H9 (cell line): ENCODE measurements at regions not wholly inside any gene's neighbourhood (a gene's known extent, or its start where the extent isn't known, plus 50 kb on each side); places are given as distances from the start of the nearest gene placed in this dataset.

Experiments
- DNase-seq: peaks from one replicate; pipeline ENCODE4 v3.0.0-alpha.2; 2017
- H2AFZ ChIP-seq: one replicate; pipeline ENCODE4 v1.6.1; 2013; ENCODE audit warnings: mild to moderate bottlenecking, low read length, control low read depth, moderate library complexity
- H2AK5ac ChIP-seq: 2 replicates; pipeline ENCODE4 v1.6.1; 2013; ENCODE audit warnings: low read length, control low read depth, mixed read lengths; ENCODE audit not compliant: insufficient read length
- H2BK120ac ChIP-seq: one replicate; pipeline ENCODE4 v1.6.1; 2013; ENCODE audit warnings: low read depth, mild to moderate bottlenecking, low read length, control low read depth, inconsistent platforms; ENCODE audit not compliant: poor library complexity, severe bottlenecking
- H2BK12ac ChIP-seq: 2 replicates; pipeline ENCODE4 v1.6.1; 2013; ENCODE audit warnings: low read length, control low read depth, mixed read lengths, low read depth; ENCODE audit not compliant: insufficient read length
- H2BK15ac ChIP-seq: 2 replicates; pipeline ENCODE4 v1.6.1; 2013; ENCODE audit warnings: low read depth, low read length, control low read depth
- H2BK20ac ChIP-seq: one replicate; pipeline ENCODE4 v1.6.1; 2013; ENCODE audit warnings: low read depth, mild to moderate bottlenecking, low read length, control low read depth, inconsistent platforms; ENCODE audit not compliant: poor library complexity, severe bottlenecking
- H2BK5ac ChIP-seq: 2 replicates; pipeline ENCODE4 v1.6.1; 2013; ENCODE audit warnings: low read length, control low read depth, mixed read lengths; ENCODE audit not compliant: insufficient read length
- H3K14ac ChIP-seq: 2 replicates; pipeline ENCODE4 v1.6.1; 2013; ENCODE audit warnings: low read length, control low read depth; ENCODE audit not compliant: insufficient read depth
- H3K18ac ChIP-seq: 2 replicates; pipeline ENCODE4 v1.6.1; 2013; ENCODE audit warnings: low read depth, mild to moderate bottlenecking, mixed read lengths, low read length, control low read depth; ENCODE audit not compliant: insufficient read length
- H3K23ac ChIP-seq: 2 replicates; pipeline ENCODE4 v1.6.1; 2013; ENCODE audit warnings: low read length, control low read depth, mixed read lengths, low read depth; ENCODE audit not compliant: insufficient read length
- H3K23me2 ChIP-seq: 2 replicates; pipeline ENCODE4 v1.6.1; 2013; ENCODE audit warnings: low read depth, mild to moderate bottlenecking, mixed read lengths, low read length, control low read depth; ENCODE audit not compliant: insufficient read length, poor library complexity, severe bottlenecking
- H3K27ac ChIP-seq: 2 replicates; pipeline ENCODE4 v1.5.1; 2013; ENCODE audit warnings: low read length, control low read depth, mixed read lengths, low read depth; ENCODE audit not compliant: insufficient read length
- H3K27me3 ChIP-seq: 2 replicates; pipeline ENCODE4 v1.6.1; 2013; ENCODE audit warnings: low read length, control low read depth, inconsistent platforms; ENCODE audit not compliant: insufficient read depth
- H3K4ac ChIP-seq: 2 replicates; pipeline ENCODE4 v1.6.1; 2013; ENCODE audit warnings: low read depth, mild to moderate bottlenecking, control low read depth, inconsistent platforms, low read length, moderate library complexity
- H3K4me1 ChIP-seq: 2 replicates; pipeline ENCODE4 v1.6.1; 2013; ENCODE audit warnings: low read length, control low read depth, inconsistent platforms; ENCODE audit not compliant: insufficient read depth
- H3K4me2 ChIP-seq: 2 replicates; pipeline ENCODE4 v1.6.1; 2013; ENCODE audit warnings: low read length, control low read depth, mixed read lengths; ENCODE audit not compliant: insufficient read length, insufficient read depth
- H3K56ac ChIP-seq: 2 replicates; pipeline ENCODE4 v1.6.1; 2013; ENCODE audit warnings: low read depth, mild to moderate bottlenecking, mixed read lengths, low read length, control low read depth; ENCODE audit not compliant: insufficient read length
- H3K79me1 ChIP-seq: 2 replicates; pipeline ENCODE4 v1.6.1; 2013; ENCODE audit warnings: low read depth, mild to moderate bottlenecking, moderate library complexity, low read length, control low read depth, inconsistent platforms; ENCODE audit not compliant: insufficient read depth, poor library complexity, severe bottlenecking
- H3K79me2 ChIP-seq: 2 replicates; pipeline ENCODE4 v1.6.1; 2013; ENCODE audit warnings: low read length, control low read depth, inconsistent platforms; ENCODE audit not compliant: insufficient read depth
- H3K9ac ChIP-seq: 2 replicates; pipeline ENCODE4 v1.6.1; 2013; ENCODE audit warnings: low read length, control low read depth, mixed read lengths; ENCODE audit not compliant: insufficient read length; ENCODE audit errors: extremely low read depth
- H3K9me3 ChIP-seq: one replicate; pipeline ENCODE4 v1.6.1; 2013; ENCODE audit warnings: low read depth, low read length, inconsistent platforms; ENCODE audit not compliant: control insufficient read depth
- H3T11ph ChIP-seq: one replicate; pipeline ENCODE4 v1.6.1; 2013; ENCODE audit warnings: mild to moderate bottlenecking, low read length, control low read depth, inconsistent platforms
- H4K20me1 ChIP-seq: one replicate; pipeline ENCODE4 v1.6.1; 2013; ENCODE audit not compliant: control insufficient read depth, insufficient read length, insufficient read depth
- H4K5ac ChIP-seq: 2 replicates; pipeline ENCODE4 v1.6.1; 2013; ENCODE audit warnings: low read depth, mild to moderate bottlenecking, mixed read lengths, low read length, control low read depth; ENCODE audit not compliant: insufficient read length
- H4K8ac ChIP-seq: replicated peaks from 2 replicates; pipeline ENCODE4 v1.6.1; 2013; ENCODE audit warnings: low read length, control low read depth, mixed read lengths, low read depth; ENCODE audit not compliant: insufficient read length
- H4K91ac ChIP-seq: 2 replicates; pipeline ENCODE4 v1.6.1; 2013; ENCODE audit warnings: low read depth, mild to moderate bottlenecking, moderate library complexity, mixed read lengths, low read length, control low read depth; ENCODE audit not compliant: insufficient read length
- H3K27ac Mint-ChIP-seq, 3 experiments: 2 replicates in 2 of 3; 3 replicates in 1 of 3; pipeline ENCODE4 v1.8.0; 2020 to 2021; ENCODE audit warnings: mixed read lengths in 3 of 3, mild to moderate bottlenecking in 1 of 3, moderate library complexity in 1 of 3
- H3K27me3 Mint-ChIP-seq: 2 replicates; pipeline ENCODE4 v1.8.0; 2021; ENCODE audit warnings: low read depth, mild to moderate bottlenecking, moderate library complexity, mixed read lengths
- H3K36me3 Mint-ChIP-seq, 3 experiments: 2 replicates in 2 of 3; 3 replicates in 1 of 3; pipeline ENCODE4 v1.8.0; 2020 to 2021; ENCODE audit warnings: low read depth in 3 of 3, mixed read lengths in 3 of 3; ENCODE audit not compliant: insufficient read depth in 1 of 3
- H3K4me1 Mint-ChIP-seq, 2 experiments: 2 replicates each; pipeline ENCODE4 v1.8.0; 2020; ENCODE audit warnings: mixed read lengths in 2 of 2
- H3K4me3 Mint-ChIP-seq, 2 experiments: 2 replicates in 1 of 2; 3 replicates in 1 of 2; pipeline ENCODE4 v1.8.0; 2020 to 2021; ENCODE audit warnings: mild to moderate bottlenecking in 2 of 2, mixed read lengths in 2 of 2, moderate library complexity in 1 of 2
- H3K9me3 Mint-ChIP-seq, 2 experiments: 2 replicates in 1 of 2; 3 replicates in 1 of 2; pipeline ENCODE4 v1.8.0; 2020; ENCODE audit warnings: mild to moderate bottlenecking in 2 of 2, mixed read lengths in 2 of 2, moderate library complexity in 1 of 2
- CTCF ChIP-seq: fragments of 200-600 bp; sonication (generic); conservative IDR thresholded peaks from 3 replicates; pipeline ENCODE4 v1.8.0; 2021; ENCODE audit warnings: antibody characterized with exemption, mild to moderate bottlenecking
- WGBS: extraction: QIAGEN DNeasy Blood & Tissue Kit; methylation state at CpG from one replicate; pipeline ENCODE4 v1.1.7; 2013; ENCODE audit warnings: missing lambda C conversion rate, low lambda C conversion rate, mixed read lengths; ENCODE audit not compliant: insufficient read length; ENCODE audit errors: extremely low coverage; 5-methylcytosine and 5-hydroxymethylcytosine counted together

- WGBS: no CpG with 5 or more reads among the region's 1 CpG
- Histone ChIP-seq H4K8ac (no peak overlapping the region), H4K5ac (no peak overlapping the region), H2BK5ac (no peak overlapping the region), H2AK5ac (no peak overlapping the region), H3T11ph (no peak overlapping the region), H3K23ac (no peak overlapping the region), H3K4me1 (no peaks in the 10 kb centered on the region), H4K91ac (no peak overlapping the region), H3K9me3 (no peaks in the 10 kb centered on the region), H2BK15ac (no peak overlapping the region), H3K14ac (no peak overlapping the region), H2BK12ac (no peak overlapping the region), H3K79me1 (no peaks in the 10 kb centered on the region), H3K4me2 (no peak overlapping the region), H4K20me1 (no peaks in the 10 kb centered on the region), H3K56ac (no peak overlapping the region), H3K27me3 (no peaks in the 10 kb centered on the region), H3K79me2 (no peaks in the 10 kb centered on the region), H3K23me2 (no peaks in the 10 kb centered on the region), H3K9ac (no peak overlapping the region), H3K4ac (no peak overlapping the region), H3K18ac (no peak overlapping the region), H2BK120ac (no peak overlapping the region), H2AFZ (no peak overlapping the region), H3K27ac (no peak overlapping the region), H2BK20ac (no peak overlapping the region)
- Mint-ChIP-seq H3K4me3 (no peak overlapping the region), H3K36me3 (peaks cover 0 to 7% (median 6%) of the 10 kb centered on the region in 3 experiments; a peak in 3 of 7 replicates), H3K27me3 (peaks cover 2% of the 10 kb centered on the region), H3K9me3 (peaks cover 6 to 15% of the 10 kb centered on the region in 2 experiments), H3K4me1 (peaks cover 5% of the 10 kb centered on the region in 2 experiments; a peak in 3 of 4 replicates), H3K27ac (no peak overlapping the region; a peak in 1 of 7 replicates)
- no peak for TF ChIP-seq CTCF
- DNase-seq: no peak
These were observed 94.2 kb upstream of the USP47 start for GRCh38 chr11:11747570-11747969.
